KMS-11 (cell line): ENCODE measurements at regions not wholly inside any gene's neighbourhood (a gene's known extent, or its start where the extent isn't known, plus 50 kb on each side); places are given as distances from the start of the nearest gene placed in this dataset.

Experiments used
- H2AFZ ChIP-seq: fragments of 200-600 bp; sonication (generic); 2 replicates; pipeline ENCODE4 v1.6.1; 2016; ENCODE audit warnings: antibody characterized with exemption, mixed run types, low read depth
- H3K27ac ChIP-seq: fragments of 200-600 bp; sonication (generic); 2 replicates; pipeline ENCODE4 v1.6.1; 2016; ENCODE audit warnings: mild to moderate bottlenecking, mixed run types
- H3K27me3 ChIP-seq: fragments of 200-600 bp; sonication (generic); 2 replicates; pipeline ENCODE4 v1.6.1; 2017; ENCODE audit warnings: mild to moderate bottlenecking, low read depth, mixed run types, moderate library complexity; ENCODE audit not compliant: insufficient read depth
- H3K36me3 ChIP-seq: fragments of 200-600 bp; sonication (generic); 2 replicates; pipeline ENCODE4 v1.6.1; 2017; ENCODE audit warnings: mild to moderate bottlenecking, mixed run types; ENCODE audit not compliant: insufficient read depth
- H3K4me1 ChIP-seq: fragments of 200-600 bp; sonication (generic); 2 replicates; pipeline ENCODE4 v1.6.1; 2016; ENCODE audit warnings: mild to moderate bottlenecking, low read depth, mixed run types; ENCODE audit not compliant: poor library complexity, severe bottlenecking
- H3K4me2 ChIP-seq: fragments of 200-600 bp; sonication (generic); 2 replicates; pipeline ENCODE4 v1.7.0; 2016; ENCODE audit warnings: mild to moderate bottlenecking, mixed run types
- H3K4me3 ChIP-seq: fragments of 200-600 bp; sonication (generic); IDR thresholded peaks from 2 replicates; pipeline ENCODE4 v1.6.1; 2017; ENCODE audit warnings: low read depth, low read length, mixed read lengths; ENCODE audit not compliant: insufficient read depth
- H3K79me2 ChIP-seq: fragments of 200-600 bp; sonication (generic); 2 replicates; pipeline ENCODE4 v1.6.1; 2016; ENCODE audit warnings: low read depth, mixed run types; ENCODE audit not compliant: insufficient read depth
- H3K9ac ChIP-seq: fragments of 200-600 bp; sonication (generic); 2 replicates; pipeline ENCODE4 v1.6.1; 2016; ENCODE audit warnings: mild to moderate bottlenecking, mixed run types
- H4K20me1 ChIP-seq: fragments of 200-600 bp; sonication (generic); 2 replicates; pipeline ENCODE4 v1.6.1; 2016; ENCODE audit warnings: mild to moderate bottlenecking, mixed run types; ENCODE audit not compliant: insufficient read depth
- CTCF ChIP-seq: fragments of 200-600 bp; sonication (generic); conservative IDR thresholded peaks from 2 replicates; pipeline ENCODE4 v1.6.1; 2017; ENCODE audit warnings: low read depth, mild to moderate bottlenecking, antibody characterized with exemption, low read length, moderate library complexity, mixed read lengths

- Histone ChIP-seq H3K36me3 (no peaks in the 10 kb centered on the region), H2AFZ (no peak overlapping the region), H3K4me2 (no peak overlapping the region), H3K4me3 (no peak overlapping the region), H3K27ac (no peak overlapping the region), H3K4me1 (no peaks in the 10 kb centered on the region), H3K27me3 (peaks cover 4% of the 10 kb centered on the region; the same call in 1 of the 2 replicates), H3K79me2 (no peaks in the 10 kb centered on the region), H4K20me1 (no peaks in the 10 kb centered on the region), H3K9ac (no peak overlapping the region)
- no peak for TF ChIP-seq CTCF
Measured at GRCh38 chr6:169978615-169979161, 227.3 kb downstream of the ERMARD start.

- Histone ChIP-seq H3K79me2 (no peaks in the 10 kb centered on the region), H3K4me1 (no peaks in the 10 kb centered on the region), H2AFZ (no peak overlapping the region), H3K27me3 (peaks cover 4% of the 10 kb centered on the region; the same call in 1 of the 2 replicates), H4K20me1 (no peaks in the 10 kb centered on the region), H3K27ac (no peak overlapping the region), H3K4me2 (no peak overlapping the region), H3K36me3 (no peaks in the 10 kb centered on the region), H3K9ac (no peak overlapping the region), H3K4me3 (no peak overlapping the region)
- no peak for TF ChIP-seq CTCF
Measured at GRCh38 chr6:169977434-169978265, 226.2 kb downstream of the ERMARD start.

GRCh38 chr6:169976301-169977081 is 225.1 kb downstream of the ERMARD start:
- Histone ChIP-seq H3K79me2 (no peaks in the 10 kb centered on the region), H2AFZ (no peak overlapping the region), H3K36me3 (no peaks in the 10 kb centered on the region), H3K9ac (no peak overlapping the region), H3K27me3 (peaks cover 9% of the 10 kb centered on the region; the same call in 1 of the 2 replicates), H3K4me2 (no peak overlapping the region), H3K4me3 (no peak overlapping the region), H4K20me1 (no peaks in the 10 kb centered on the region), H3K27ac (no peak overlapping the region), H3K4me1 (no peaks in the 10 kb centered on the region)
- TF ChIP-seq CTCF, result no peak

GRCh38 chr6:169975701-169976100 is 224.3 kb downstream of the ERMARD start:
- Histone ChIP-seq H3K4me1 (no peaks in the 10 kb centered on the region), H2AFZ (no peak overlapping the region), H3K27me3 (peaks cover 9% of the 10 kb centered on the region; the same call in 1 of the 2 replicates), H3K4me3 (no peak overlapping the region), H4K20me1 (no peaks in the 10 kb centered on the region), H3K36me3 (no peaks in the 10 kb centered on the region), H3K9ac (no peak overlapping the region), H3K27ac (no peak overlapping the region), H3K4me2 (no peak overlapping the region), H3K79me2 (no peaks in the 10 kb centered on the region)
- TF ChIP-seq CTCF, result no peak
